A673 (cell line): ENCODE measurements at regions not wholly inside any gene's neighbourhood (a gene's known extent, or its start where the extent isn't known, plus 50 kb on each side); places are given as distances from the start of the nearest gene placed in this dataset.

Source experiments
- CTCF ChIP-seq: fragments of 300-800, 200-600 bp; sonication (generic); conservative IDR thresholded peaks from 2 replicates; pipeline ENCODE4 v1.5.1; 2017; ENCODE audit warnings: low read depth, mild to moderate bottlenecking, antibody characterized with exemption, low read length, moderate library complexity, mixed read lengths
- EZH2 ChIP-seq: fragments of 200-600 bp; sonication (generic); IDR thresholded peaks from 2 replicates; pipeline ENCODE4 v1.6.1; 2017; ENCODE audit warnings: borderline replicate concordance, low read depth, mild to moderate bottlenecking, mixed read lengths, antibody characterized with exemption, low read length; ENCODE audit not compliant: poor library complexity, severe bottlenecking

DNA sequence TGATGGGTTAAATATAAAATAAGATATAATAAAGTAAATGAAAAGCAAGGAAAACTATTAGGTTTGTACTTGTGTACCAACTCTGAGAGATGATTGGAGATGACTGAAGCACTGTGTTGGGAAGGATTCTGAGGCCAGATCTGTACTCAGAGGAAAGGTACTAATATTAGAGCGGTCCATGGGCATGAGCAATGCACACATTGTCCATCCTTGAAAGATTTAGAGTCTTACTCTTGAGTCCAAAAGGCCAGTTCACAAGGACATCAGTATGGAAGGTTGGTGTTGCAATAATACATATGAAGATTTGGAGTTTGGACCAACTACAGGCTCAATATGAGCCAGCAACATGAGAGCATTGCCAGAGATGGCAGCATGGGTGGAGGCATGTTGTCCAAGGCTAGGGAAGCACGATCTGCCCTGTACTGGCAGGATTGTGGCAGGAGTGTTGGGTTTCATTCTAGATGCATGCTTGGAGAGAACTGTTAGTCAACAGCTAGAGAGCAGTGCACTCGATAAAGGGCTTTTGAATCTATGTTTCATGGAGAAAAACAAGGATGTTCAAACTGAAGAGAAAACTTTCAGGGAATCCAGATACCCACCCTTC, 84.4 kb downstream of the TMEM215 start:
- TF ChIP-seq CTCF = no peak
- no peak for TF ChIP-seq EZH2
